ENCODE measurements at regions not wholly inside any gene's neighbourhood (a gene's known extent, or its start where the extent isn't known, plus 50 kb on each side); places are given as distances from the start of the nearest gene placed in this dataset.

GRCh38 chr2:194672994-194673393, 984.0 kb upstream of the SLC39A10 start:
- H3K27me3 ChIP-seq (ENCODE audit: control insufficient read depth in 2 of 2, insufficient read depth in 2 of 2, low read length in 2 of 2), result no peaks in the 10 kb centered on the region
- no peak overlapping the region for H3K4me3 ChIP-seq (replicated peaks in 1 of 3; ENCODE audit: insufficient read depth in 1 of 3, low read depth in 1 of 3, low read length in 3 of 3)
- no peak for TF ChIP-seq EZH2 (IDR thresholded peaks at IDR 0.05; ENCODE audit: borderline replicate concordance, low read depth, low read length, severe bottlenecking)
- TF ChIP-seq, protein P1, sequence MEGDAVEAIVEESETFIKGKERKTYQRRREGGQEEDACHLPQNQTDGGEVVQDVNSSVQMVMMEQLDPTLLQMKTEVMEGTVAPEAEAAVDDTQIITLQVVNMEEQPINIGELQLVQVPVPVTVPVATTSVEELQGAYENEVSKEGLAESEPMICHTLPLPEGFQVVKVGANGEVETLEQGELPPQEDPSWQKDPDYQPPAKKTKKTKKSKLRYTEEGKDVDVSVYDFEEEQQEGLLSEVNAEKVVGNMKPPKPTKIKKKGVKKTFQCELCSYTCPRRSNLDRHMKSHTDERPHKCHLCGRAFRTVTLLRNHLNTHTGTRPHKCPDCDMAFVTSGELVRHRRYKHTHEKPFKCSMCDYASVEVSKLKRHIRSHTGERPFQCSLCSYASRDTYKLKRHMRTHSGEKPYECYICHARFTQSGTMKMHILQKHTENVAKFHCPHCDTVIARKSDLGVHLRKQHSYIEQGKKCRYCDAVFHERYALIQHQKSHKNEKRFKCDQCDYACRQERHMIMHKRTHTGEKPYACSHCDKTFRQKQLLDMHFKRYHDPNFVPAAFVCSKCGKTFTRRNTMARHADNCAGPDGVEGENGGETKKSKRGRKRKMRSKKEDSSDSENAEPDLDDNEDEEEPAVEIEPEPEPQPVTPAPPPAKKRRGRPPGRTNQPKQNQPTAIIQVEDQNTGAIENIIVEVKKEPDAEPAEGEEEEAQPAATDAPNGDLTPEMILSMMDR (IDR thresholded peaks at IDR 0.05; ENCODE audit: extremely low read depth in 1 of 2, insufficient read depth in 1 of 2, low read depth in 1 of 2, low read length in 2 of 2), result no peak
- TF ChIP-seq MYC (IDR thresholded peaks at IDR 0.05; ENCODE audit: low read depth, low read length), result no peak
- TF ChIP-seq, protein P2, sequence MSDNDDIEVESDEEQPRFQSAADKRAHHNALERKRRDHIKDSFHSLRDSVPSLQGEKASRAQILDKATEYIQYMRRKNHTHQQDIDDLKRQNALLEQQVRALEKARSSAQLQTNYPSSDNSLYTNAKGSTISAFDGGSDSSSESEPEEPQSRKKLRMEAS (IDR thresholded peaks at IDR 0.05; ENCODE audit: insufficient read depth, insufficient read length), result no peak
- no peak for TF ChIP-seq GATA2 (IDR thresholded peaks at IDR 0.05; ENCODE audit: insufficient read depth, insufficient read length, low read depth, low read length)
- no peak for TF ChIP-seq POLR2AphosphoS5 (IDR thresholded peaks at IDR 0.05; ENCODE audit: insufficient read depth, low read depth, low read length)
- TF ChIP-seq POLR2A (IDR thresholded peaks at IDR 0.05; ENCODE audit: low read depth, low read length), result no peak
- no peak for TF ChIP-seq JUN (IDR thresholded peaks at IDR 0.05; ENCODE audit: borderline replicate concordance, insufficient read depth, insufficient read length, low read depth)
- TF ChIP-seq FOS (IDR thresholded peaks at IDR 0.05; ENCODE audit: borderline replicate concordance, insufficient read depth, low read length), result no peak
- H3K27ac ChIP-seq (ENCODE audit: insufficient read depth, low read depth, low read length), result no peak overlapping the region
- dilution Hi-C loops (cut with MboI; ENCODE audit: extremely low pct_ligation_motif_present, low sequenced_read_pairs) (no loop called here), intact Hi-C loops (cut with micrococcal nuclease) (no loop called here)
- no peaks in the 10 kb centered on the region for H3K9me3 ChIP-seq (replicated peaks; ENCODE audit: control insufficient read depth, insufficient read depth, low read length)
- H3K79me2 ChIP-seq (ENCODE audit: control insufficient read depth, insufficient read depth, low read length), result no peaks in the 10 kb centered on the region
- no peak overlapping the region for H2AFZ ChIP-seq (ENCODE audit: low read depth, low read length)
- no peak overlapping the region for H3K4me2 ChIP-seq (ENCODE audit: insufficient read depth, low read length)
- H3K9ac ChIP-seq (replicated peaks; ENCODE audit: extremely low read depth, insufficient read depth, low read length), result no peak overlapping the region
- ChIA-PET POLR2A (no interaction called here), CTCF (no interaction called here)
- no peaks in the 10 kb centered on the region for H3K4me1 ChIP-seq (ENCODE audit: control insufficient read depth, extremely low read depth, insufficient read depth, low read length)
- no peak for FAIRE-seq
- no peaks in the 10 kb centered on the region for H3K36me3 ChIP-seq (ENCODE audit: control insufficient read depth in 2 of 2, extremely low read depth in 1 of 2, insufficient read depth in 2 of 2, low read length in 2 of 2)
- no TSS peak for BruUV-seq (replicated peaks)
- H3K9me1 ChIP-seq (replicated peaks; ENCODE audit: control insufficient read depth, extremely low read depth, insufficient read depth, low read length), result no peaks in the 10 kb centered on the region
- DNase-seq (ENCODE audit: low read depth, low spot score), result no peak
- no peaks in the 10 kb centered on the region for H4K20me1 ChIP-seq (replicated peaks; ENCODE audit: control insufficient read depth, extremely low read depth, insufficient read depth, low read length)

All from endothelial cell of umbilical vein (primary cell).